Kidney (tissue), 13 donors: ENCODE measurements at regions not wholly inside any gene's neighbourhood (a gene's known extent, or its start where the extent isn't known, plus 50 kb on each side); places are given as distances from the start of the nearest gene placed in this dataset.

ENCODE experiments used
- DNase-seq, 5 donors: peaks; one replicate each; pipeline ENCODE4 v3.0.0-alpha.2; 2013 to 2020
- FAIRE-seq: peaks from 2 replicates; lab custom pipeline; 2012; peaks lifted over from hg19 to GRCh38; lab: Jason Lieb, UNC
- H3K27ac ChIP-seq, 2 donors: one replicate each; pipeline ENCODE4 v1.7.0; 2013; ENCODE audit warnings: low read depth in 2 of 2, low read length in 2 of 2, inconsistent platforms in 1 of 2
- H3K27me3 ChIP-seq: one replicate; pipeline ENCODE4 v1.7.1; 2013; ENCODE audit warnings: low read length, inconsistent platforms; ENCODE audit not compliant: control insufficient read depth, insufficient read depth
- H3K36me3 ChIP-seq, 3 donors: one replicate each; pipeline versions ENCODE4 v1.7.0 to v1.7.1; 2013; ENCODE audit warnings: low read length in 3 of 3, control low read depth in 1 of 3, inconsistent platforms in 1 of 3; ENCODE audit not compliant: insufficient read depth in 3 of 3, control insufficient read depth in 2 of 3
- H3K4me1 ChIP-seq, 3 donors: one replicate each; pipeline versions ENCODE4 v1.7.0 to v1.7.1; 2013; ENCODE audit warnings: low read length in 3 of 3, inconsistent platforms in 1 of 3, low read depth in 1 of 3; ENCODE audit not compliant: control insufficient read depth in 2 of 3, insufficient read depth in 2 of 3
- H3K4me3 ChIP-seq, 3 donors: one replicate each; pipeline versions ENCODE4 v1.7.0 to v1.8.1; 2013; ENCODE audit warnings: low read length in 3 of 3, control low read depth in 1 of 3, inconsistent platforms in 1 of 3
- H3K9ac ChIP-seq, 3 donors: one replicate each; pipeline versions ENCODE4 v1.7.0 to v1.7.1; 2013; ENCODE audit warnings: low read length in 3 of 3, control low read depth in 1 of 3, inconsistent platforms in 1 of 3
- H3K9me3 ChIP-seq, 3 donors: one replicate each; pipeline versions ENCODE4 v1.7.0 to v1.7.1; 2013; ENCODE audit warnings: low read length in 3 of 3, control low read depth in 1 of 3, inconsistent platforms in 1 of 3; ENCODE audit not compliant: control insufficient read depth in 2 of 3, insufficient read depth in 1 of 3
- CTCF ChIP-seq: IDR thresholded peaks from 3 replicates; pipeline ENCODE4 v1.5.1; 2012; ENCODE audit warnings: mild to moderate bottlenecking, moderate library complexity, borderline replicate concordance; ENCODE audit not compliant: insufficient read depth; ENCODE audit errors: extremely low read depth
- intact Hi-C: fragments of 100-400 bp; cut with DNase I; formaldehyde crosslinking; loops from one replicate; pipeline ENCODE4 v1.11.1; 2022
- donor health status: control.
- donor health status: control.
- donor health status: control.
- donor health status: control.
- donor health status: control.
- donor health status: DM: yes; HTN: yes; CAD: no.
- donor health status: Normal renal cell carcinoma (clear cell type).

- intact Hi-C loops: no loop called here
- Histone ChIP-seq H3K27ac (no peak overlapping the region), H3K4me3 (no peak overlapping the region), H3K9ac (no peak overlapping the region), H3K4me1 (peaks cover 0 to 2% (median 0%) of the 10 kb centered on the region in 3 donors), H3K27me3 (no peaks in the 10 kb centered on the region), H3K36me3 (no peaks in the 10 kb centered on the region), H3K9me3 (no peaks in the 10 kb centered on the region)
- DNase-seq (no peak), FAIRE-seq (no peak)
- no peak for TF ChIP-seq CTCF
Observed at GRCh38 chrX:74180716-74181115, 123.3 kb upstream of the ZCCHC13 start.

GRCh38 chrX:74179990-74180389, 124.0 kb upstream of the ZCCHC13 start:
- DNase-seq (peak in 1 of 5 donors; percentile 4), FAIRE-seq (no peak)
- Histone ChIP-seq H3K27ac (no peak overlapping the region), H3K4me3 (no peak overlapping the region), H3K27me3 (no peaks in the 10 kb centered on the region), H3K9ac (no peak overlapping the region), H3K4me1 (peaks cover 0 to 2% (median 0%) of the 10 kb centered on the region in 3 donors), H3K36me3 (no peaks in the 10 kb centered on the region), H3K9me3 (no peaks in the 10 kb centered on the region)
- intact Hi-C loops: no loop called here
- TF ChIP-seq CTCF: no peak

- no peak overlapping the region for H3K27ac ChIP-seq
- DNase-seq (peak in 1 of 5 donors; percentile 7), FAIRE-seq (no peak)
- no peak for TF ChIP-seq CTCF
- no peaks in the 10 kb centered on the region for H3K27me3 ChIP-seq
- H3K36me3 ChIP-seq: no peaks in the 10 kb centered on the region
- H3K4me1 ChIP-seq: peaks cover 0 to 2% (median 0%) of the 10 kb centered on the region in 3 donors
- no peak overlapping the region for H3K9ac ChIP-seq
- intact Hi-C loops: no loop called here
- H3K4me3 ChIP-seq: no peak overlapping the region
- no peaks in the 10 kb centered on the region for H3K9me3 ChIP-seq
Observed at GRCh38 chrX:74179499-74179898, 124.5 kb upstream of the ZCCHC13 start.

- H3K4me3 ChIP-seq: no peak overlapping the region
- FAIRE-seq: peak; percentile 99
- no peaks in the 10 kb centered on the region for H3K27me3 ChIP-seq
- peak in 2 of 5 donors; percentile 60 to 61 for DNase-seq
- no peaks in the 10 kb centered on the region for H3K9me3 ChIP-seq
- H3K36me3 ChIP-seq: no peaks in the 10 kb centered on the region
- no peak overlapping the region for H3K9ac ChIP-seq
- peaks cover 0 to 2% (median 0%) of the 10 kb centered on the region in 3 donors for H3K4me1 ChIP-seq
- intact Hi-C loops: no loop called here
- H3K27ac ChIP-seq: no peak overlapping the region
- no peak for TF ChIP-seq CTCF
Observed at GRCh38 chrX:74179071-74179470, 124.9 kb upstream of the ZCCHC13 start.
